ENCODE measurements at regions not wholly inside any gene's neighbourhood (a gene's known extent, or its start where the extent isn't known, plus 50 kb on each side); places are given as distances from the start of the nearest gene placed in this dataset.

- TF ChIP-seq ZNF274 (IDR thresholded peaks at IDR 0.05; ENCODE audit: low read depth, low read length) (no peak), YY1 (IDR thresholded peaks at IDR 0.05; ENCODE audit: insufficient read depth, insufficient read length) (no peak), SUZ12 (IDR thresholded peaks at IDR 0.05; ENCODE audit: extremely low read depth, insufficient read depth, insufficient read length) (no peak)
- Histone ChIP-seq H3K27me3 (ENCODE audit: insufficient read depth, insufficient read length) (no peaks in the 10 kb centered on the region), H3K9me3 (ENCODE audit: insufficient read depth, low read length) (no peaks in the 10 kb centered on the region), H3K4me3 (ENCODE audit: insufficient read length, low read depth) (no peak overlapping the region), H3K4me1 (ENCODE audit: insufficient read depth, insufficient read length) (no peaks in the 10 kb centered on the region), H3K9ac (ENCODE audit: insufficient read length, low read depth) (no peak overlapping the region), H3K36me3 (ENCODE audit: insufficient read depth, insufficient read length, low read length) (no peaks in the 10 kb centered on the region)
- no peak for DNase-seq (ENCODE audit: low read depth, low spot score)
These were observed 648.5 kb upstream of the KIRREL3 start for GRCh38 chr11:127649071-127649470.

- Histone ChIP-seq H3K9me3 (ENCODE audit: insufficient read depth, low read length) (no peaks in the 10 kb centered on the region), H3K36me3 (ENCODE audit: insufficient read depth, insufficient read length, low read length) (no peaks in the 10 kb centered on the region), H3K4me1 (ENCODE audit: insufficient read depth, insufficient read length) (no peaks in the 10 kb centered on the region), H3K27me3 (ENCODE audit: insufficient read depth, insufficient read length) (no peaks in the 10 kb centered on the region), H3K4me3 (ENCODE audit: insufficient read length, low read depth) (no peak overlapping the region), H3K9ac (ENCODE audit: insufficient read length, low read depth) (no peak overlapping the region)
- TF ChIP-seq SUZ12 (IDR thresholded peaks at IDR 0.05; ENCODE audit: extremely low read depth, insufficient read depth, insufficient read length) (no peak), YY1 (IDR thresholded peaks at IDR 0.05; ENCODE audit: insufficient read depth, insufficient read length) (no peak), ZNF274 (IDR thresholded peaks at IDR 0.05; ENCODE audit: low read depth, low read length) (no peak)
- DNase-seq (ENCODE audit: low read depth, low spot score), result no peak
These were observed 648.0 kb upstream of the KIRREL3 start for GRCh38 chr11:127648583-127648982.

GRCh38 chr11:127644366-127644765, 643.8 kb upstream of the KIRREL3 start:
- no peak for DNase-seq (ENCODE audit: low read depth, low spot score)
- no peaks in the 10 kb centered on the region for H3K9me3 ChIP-seq (ENCODE audit: insufficient read depth, low read length)
- H3K27me3 ChIP-seq (ENCODE audit: insufficient read depth, insufficient read length), result no peaks in the 10 kb centered on the region
- H3K4me1 ChIP-seq (ENCODE audit: insufficient read depth, insufficient read length), result no peaks in the 10 kb centered on the region
- TF ChIP-seq SUZ12 (IDR thresholded peaks at IDR 0.05; ENCODE audit: extremely low read depth, insufficient read depth, insufficient read length) (no peak), YY1 (IDR thresholded peaks at IDR 0.05; ENCODE audit: insufficient read depth, insufficient read length) (no peak), ZNF274 (IDR thresholded peaks at IDR 0.05; ENCODE audit: low read depth, low read length) (no peak)
- H3K36me3 ChIP-seq (ENCODE audit: insufficient read depth, insufficient read length, low read length), result no peaks in the 10 kb centered on the region
- no peak overlapping the region for H3K9ac ChIP-seq (ENCODE audit: insufficient read length, low read depth)
- H3K4me3 ChIP-seq (ENCODE audit: insufficient read length, low read depth), result no peak overlapping the region

GRCh38 chr11:127643268-127644058, 642.9 kb upstream of the KIRREL3 start:
- Histone ChIP-seq H3K4me3 (ENCODE audit: insufficient read length, low read depth) (no peak overlapping the region), H3K4me1 (ENCODE audit: insufficient read depth, insufficient read length) (no peaks in the 10 kb centered on the region), H3K9me3 (ENCODE audit: insufficient read depth, low read length) (no peaks in the 10 kb centered on the region), H3K9ac (ENCODE audit: insufficient read length, low read depth) (no peak overlapping the region), H3K36me3 (ENCODE audit: insufficient read depth, insufficient read length, low read length) (no peaks in the 10 kb centered on the region), H3K27me3 (ENCODE audit: insufficient read depth, insufficient read length) (no peaks in the 10 kb centered on the region)
- DNase-seq (ENCODE audit: low read depth, low spot score), result no peak
- TF ChIP-seq YY1 (IDR thresholded peaks at IDR 0.05; ENCODE audit: insufficient read depth, insufficient read length) (no peak), ZNF274 (IDR thresholded peaks at IDR 0.05; ENCODE audit: low read depth, low read length) (no peak), SUZ12 (IDR thresholded peaks at IDR 0.05; ENCODE audit: extremely low read depth, insufficient read depth, insufficient read length) (no peak)

- H3K27me3 ChIP-seq (ENCODE audit: insufficient read depth, insufficient read length), result no peaks in the 10 kb centered on the region
- no peak for DNase-seq (ENCODE audit: low read depth, low spot score)
- H3K4me1 ChIP-seq (ENCODE audit: insufficient read depth, insufficient read length), result no peaks in the 10 kb centered on the region
- TF ChIP-seq YY1 (IDR thresholded peaks at IDR 0.05; ENCODE audit: insufficient read depth, insufficient read length) (no peak), SUZ12 (IDR thresholded peaks at IDR 0.05; ENCODE audit: extremely low read depth, insufficient read depth, insufficient read length) (no peak), ZNF274 (IDR thresholded peaks at IDR 0.05; ENCODE audit: low read depth, low read length) (no peak)
- H3K9me3 ChIP-seq (ENCODE audit: insufficient read depth, low read length), result no peaks in the 10 kb centered on the region
- no peaks in the 10 kb centered on the region for H3K36me3 ChIP-seq (ENCODE audit: insufficient read depth, insufficient read length, low read length)
- no peak overlapping the region for H3K9ac ChIP-seq (ENCODE audit: insufficient read length, low read depth)
- no peak overlapping the region for H3K4me3 ChIP-seq (ENCODE audit: insufficient read length, low read depth)
These were observed 640.2 kb upstream of the KIRREL3 start for GRCh38 chr11:127640561-127641451.

GRCh38 chr11:127639916-127640315, 639.3 kb upstream of the KIRREL3 start:
- TF ChIP-seq SUZ12 (IDR thresholded peaks at IDR 0.05; ENCODE audit: extremely low read depth, insufficient read depth, insufficient read length) (no peak), ZNF274 (IDR thresholded peaks at IDR 0.05; ENCODE audit: low read depth, low read length) (no peak), YY1 (IDR thresholded peaks at IDR 0.05; ENCODE audit: insufficient read depth, insufficient read length) (no peak)
- no peaks in the 10 kb centered on the region for H3K27me3 ChIP-seq (ENCODE audit: insufficient read depth, insufficient read length)
- H3K9ac ChIP-seq (ENCODE audit: insufficient read length, low read depth), result no peak overlapping the region
- no peaks in the 10 kb centered on the region for H3K4me1 ChIP-seq (ENCODE audit: insufficient read depth, insufficient read length)
- no peaks in the 10 kb centered on the region for H3K9me3 ChIP-seq (ENCODE audit: insufficient read depth, low read length)
- no peak overlapping the region for H3K4me3 ChIP-seq (ENCODE audit: insufficient read length, low read depth)
- DNase-seq (ENCODE audit: low read depth, low spot score), result no peak
- no peaks in the 10 kb centered on the region for H3K36me3 ChIP-seq (ENCODE audit: insufficient read depth, insufficient read length, low read length)
